ENCODE measurements at regions not wholly inside any gene's neighbourhood (a gene's known extent, or its start where the extent isn't known, plus 50 kb on each side); places are given as distances from the start of the nearest gene placed in this dataset.

DNA sequence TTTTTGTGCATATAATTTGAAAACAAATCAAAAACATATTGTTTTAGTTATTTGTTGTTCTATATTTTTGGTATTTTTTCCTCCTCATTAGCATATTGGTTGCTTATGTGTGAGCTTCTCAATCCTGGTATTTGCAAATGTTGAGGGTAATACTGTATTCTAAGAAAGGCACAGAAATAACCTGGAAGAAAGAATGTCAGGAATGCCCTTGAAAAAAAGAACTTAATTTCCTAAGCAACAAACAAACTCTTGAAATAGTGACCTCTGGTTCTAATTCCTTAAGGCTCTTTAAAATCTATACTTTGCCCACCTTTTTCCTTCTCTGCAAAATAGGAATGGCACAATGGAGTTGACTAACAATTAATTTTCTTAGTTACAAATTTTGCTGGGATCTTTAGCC lies 117.5 kb downstream of the HMHB1 start:
- intact Hi-C loops (cut with micrococcal nuclease; ENCODE audit: unreplicated experiment): no loop called here
- Mint-ChIP-seq H3K4me3 (ENCODE audit: low read depth, unreplicated experiment) (no peak overlapping the region), H3K9me3 (ENCODE audit: low read depth, unreplicated experiment) (peaks cover 5% of the 10 kb centered on the region), H3K27me3 (ENCODE audit: unreplicated experiment) (no peaks in the 10 kb centered on the region), H3K27ac (ENCODE audit: unreplicated experiment) (no peak overlapping the region), H3K36me3 (ENCODE audit: insufficient read depth, unreplicated experiment) (no peaks in the 10 kb centered on the region), H3K4me1 (ENCODE audit: low read depth, unreplicated experiment) (peaks cover 14% of the 10 kb centered on the region)
- no TSS peak for BruUV-seq (replicated peaks)
- CTCF ChIA-PET: no interaction called here
- TF ChIP-seq, protein P1, sequence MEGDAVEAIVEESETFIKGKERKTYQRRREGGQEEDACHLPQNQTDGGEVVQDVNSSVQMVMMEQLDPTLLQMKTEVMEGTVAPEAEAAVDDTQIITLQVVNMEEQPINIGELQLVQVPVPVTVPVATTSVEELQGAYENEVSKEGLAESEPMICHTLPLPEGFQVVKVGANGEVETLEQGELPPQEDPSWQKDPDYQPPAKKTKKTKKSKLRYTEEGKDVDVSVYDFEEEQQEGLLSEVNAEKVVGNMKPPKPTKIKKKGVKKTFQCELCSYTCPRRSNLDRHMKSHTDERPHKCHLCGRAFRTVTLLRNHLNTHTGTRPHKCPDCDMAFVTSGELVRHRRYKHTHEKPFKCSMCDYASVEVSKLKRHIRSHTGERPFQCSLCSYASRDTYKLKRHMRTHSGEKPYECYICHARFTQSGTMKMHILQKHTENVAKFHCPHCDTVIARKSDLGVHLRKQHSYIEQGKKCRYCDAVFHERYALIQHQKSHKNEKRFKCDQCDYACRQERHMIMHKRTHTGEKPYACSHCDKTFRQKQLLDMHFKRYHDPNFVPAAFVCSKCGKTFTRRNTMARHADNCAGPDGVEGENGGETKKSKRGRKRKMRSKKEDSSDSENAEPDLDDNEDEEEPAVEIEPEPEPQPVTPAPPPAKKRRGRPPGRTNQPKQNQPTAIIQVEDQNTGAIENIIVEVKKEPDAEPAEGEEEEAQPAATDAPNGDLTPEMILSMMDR (IDR thresholded peaks at IDR 0.05; ENCODE audit: unreplicated experiment): no peak
- DNase-seq: no peak

- TF ChIP-seq, protein P1 (IDR thresholded peaks at IDR 0.05; ENCODE audit: unreplicated experiment): no peak
- CTCF ChIA-PET: no interaction called here
- Mint-ChIP-seq H3K9me3 (ENCODE audit: low read depth, unreplicated experiment) (peaks cover 7% of the 10 kb centered on the region), H3K4me3 (ENCODE audit: low read depth, unreplicated experiment) (no peak overlapping the region), H3K27ac (ENCODE audit: unreplicated experiment) (no peak overlapping the region), H3K36me3 (ENCODE audit: insufficient read depth, unreplicated experiment) (no peaks in the 10 kb centered on the region), H3K27me3 (ENCODE audit: unreplicated experiment) (no peaks in the 10 kb centered on the region), H3K4me1 (ENCODE audit: low read depth, unreplicated experiment) (peaks cover 10% of the 10 kb centered on the region)
- no TSS peak for BruUV-seq (replicated peaks)
- DNase-seq: no peak
- intact Hi-C loops (cut with micrococcal nuclease; ENCODE audit: unreplicated experiment): no loop called here
Observed at GRCh38 chr5:143930561-143930960, 118.6 kb downstream of the HMHB1 start.

DNA sequence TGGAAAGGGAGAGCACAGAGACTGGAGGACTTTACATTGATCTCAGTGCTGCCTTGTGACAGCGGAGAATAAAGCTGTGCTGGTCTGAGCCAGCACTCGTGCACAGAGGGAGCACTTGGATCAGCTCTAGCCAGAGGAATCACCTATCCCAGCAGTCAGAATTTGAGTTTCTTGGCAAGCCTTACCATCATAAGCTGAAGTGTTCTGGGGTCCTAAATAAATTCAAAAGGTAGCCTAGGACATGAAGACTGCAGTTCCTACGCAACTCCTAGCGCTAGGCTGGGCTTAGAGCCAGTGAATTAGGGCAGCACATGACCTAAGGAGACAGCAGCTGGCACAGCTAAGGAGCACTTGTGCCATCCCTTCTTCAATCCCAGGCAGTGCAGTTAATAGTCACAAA lies 119.5 kb downstream of the HMHB1 start:
- BruUV-seq (replicated peaks): no TSS peak
- Mint-ChIP-seq H3K4me3 (ENCODE audit: low read depth, unreplicated experiment) (no peak overlapping the region), H3K36me3 (ENCODE audit: insufficient read depth, unreplicated experiment) (no peaks in the 10 kb centered on the region), H3K27me3 (ENCODE audit: unreplicated experiment) (no peaks in the 10 kb centered on the region), H3K4me1 (ENCODE audit: low read depth, unreplicated experiment) (peaks cover 10% of the 10 kb centered on the region), H3K27ac (ENCODE audit: unreplicated experiment) (no peak overlapping the region), H3K9me3 (ENCODE audit: low read depth, unreplicated experiment) (peaks cover 11% of the 10 kb centered on the region)
- TF ChIP-seq, protein P1 (IDR thresholded peaks at IDR 0.05; ENCODE audit: unreplicated experiment): no peak
- no peak for DNase-seq
- CTCF ChIA-PET: interaction anchor here (1.0 kb wide), 1 partner anchor 9 kb away, joined by 5 read pairs; no protein-coding TSS in a partner anchor
- intact Hi-C loops (cut with micrococcal nuclease; ENCODE audit: unreplicated experiment): no loop called here

- Mint-ChIP-seq H3K4me3 (ENCODE audit: low read depth, unreplicated experiment) (no peak overlapping the region), H3K27me3 (ENCODE audit: unreplicated experiment) (no peaks in the 10 kb centered on the region), H3K36me3 (ENCODE audit: insufficient read depth, unreplicated experiment) (no peaks in the 10 kb centered on the region), H3K9me3 (ENCODE audit: low read depth, unreplicated experiment) (peaks cover 11% of the 10 kb centered on the region), H3K4me1 (ENCODE audit: low read depth, unreplicated experiment) (peaks cover 10% of the 10 kb centered on the region), H3K27ac (ENCODE audit: unreplicated experiment) (no peak overlapping the region)
- CTCF ChIA-PET: interaction anchor here (1.0 kb wide), 1 partner anchor 10 kb away, joined by 5 read pairs; no protein-coding TSS in a partner anchor
- intact Hi-C loops (cut with micrococcal nuclease; ENCODE audit: unreplicated experiment): no loop called here
- no TSS peak for BruUV-seq (replicated peaks)
- no peak for DNase-seq
- TF ChIP-seq, protein P1 (IDR thresholded peaks at IDR 0.05; ENCODE audit: unreplicated experiment): no peak
Observed at GRCh38 chr5:143931986-143932385, 120.0 kb downstream of the HMHB1 start.

Measured in Calu3 (cell line).